ENCODE measurements at regions not wholly inside any gene's neighbourhood (a gene's known extent, or its start where the extent isn't known, plus 50 kb on each side); places are given as distances from the start of the nearest gene placed in this dataset.

DNA sequence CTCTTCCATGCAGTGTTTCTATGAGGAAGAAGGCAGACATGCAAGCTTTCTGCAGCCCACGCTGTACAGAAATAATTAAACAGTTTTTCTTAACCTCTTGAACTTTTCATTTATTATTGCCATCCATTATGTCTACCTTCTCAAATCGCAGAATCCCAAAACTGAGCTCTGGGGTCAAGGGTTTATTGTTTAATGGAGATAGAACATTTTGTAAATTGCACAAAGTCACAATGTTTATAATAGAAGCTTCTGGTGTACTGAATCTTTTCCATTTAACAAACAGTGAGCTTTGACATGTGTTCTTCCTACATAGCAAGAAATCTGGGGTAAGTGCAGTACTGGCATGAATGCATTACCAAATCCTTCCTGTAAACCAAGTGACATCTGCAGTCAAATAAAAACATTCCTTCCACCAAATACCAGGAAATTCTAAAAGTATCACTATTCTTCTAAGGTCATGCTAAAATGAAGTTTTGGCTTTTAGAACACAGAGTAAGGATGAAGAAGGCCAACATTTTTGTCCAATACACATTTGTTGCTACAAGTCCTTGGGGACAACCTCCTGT, 385.3 kb upstream of the DDHD1 start:
- TF ChIP-seq, protein P1, sequence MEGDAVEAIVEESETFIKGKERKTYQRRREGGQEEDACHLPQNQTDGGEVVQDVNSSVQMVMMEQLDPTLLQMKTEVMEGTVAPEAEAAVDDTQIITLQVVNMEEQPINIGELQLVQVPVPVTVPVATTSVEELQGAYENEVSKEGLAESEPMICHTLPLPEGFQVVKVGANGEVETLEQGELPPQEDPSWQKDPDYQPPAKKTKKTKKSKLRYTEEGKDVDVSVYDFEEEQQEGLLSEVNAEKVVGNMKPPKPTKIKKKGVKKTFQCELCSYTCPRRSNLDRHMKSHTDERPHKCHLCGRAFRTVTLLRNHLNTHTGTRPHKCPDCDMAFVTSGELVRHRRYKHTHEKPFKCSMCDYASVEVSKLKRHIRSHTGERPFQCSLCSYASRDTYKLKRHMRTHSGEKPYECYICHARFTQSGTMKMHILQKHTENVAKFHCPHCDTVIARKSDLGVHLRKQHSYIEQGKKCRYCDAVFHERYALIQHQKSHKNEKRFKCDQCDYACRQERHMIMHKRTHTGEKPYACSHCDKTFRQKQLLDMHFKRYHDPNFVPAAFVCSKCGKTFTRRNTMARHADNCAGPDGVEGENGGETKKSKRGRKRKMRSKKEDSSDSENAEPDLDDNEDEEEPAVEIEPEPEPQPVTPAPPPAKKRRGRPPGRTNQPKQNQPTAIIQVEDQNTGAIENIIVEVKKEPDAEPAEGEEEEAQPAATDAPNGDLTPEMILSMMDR (conservative IDR thresholded peaks at IDR 0.05), result no peak
- no peak for TF ChIP-seq EZH2 (IDR thresholded peaks at IDR 0.05; ENCODE audit: low read depth)
